ENCODE measurements at regions not wholly inside any gene's neighbourhood (a gene's known extent, or its start where the extent isn't known, plus 50 kb on each side); places are given as distances from the start of the nearest gene placed in this dataset.

DNA sequence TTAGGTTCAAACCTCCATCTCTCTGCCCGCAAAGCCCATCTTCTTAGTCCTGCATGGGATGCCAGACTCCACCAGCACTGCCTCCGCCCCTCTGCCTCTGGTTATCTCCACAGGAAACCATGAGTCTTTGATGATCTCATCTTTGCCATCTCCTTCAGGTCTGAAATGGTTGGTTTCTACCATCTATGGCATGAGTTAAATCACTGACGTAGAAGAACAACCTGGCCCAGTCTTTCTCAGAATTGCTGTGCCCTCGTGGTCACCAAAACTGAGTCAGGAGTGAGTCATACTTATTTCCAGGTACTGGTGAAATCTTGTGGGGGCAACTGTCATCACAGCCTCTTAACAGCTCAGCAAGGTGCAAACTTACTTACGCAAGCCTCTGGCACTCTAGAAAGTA, 468.7 kb upstream of the C16orf82 start:
- Histone ChIP-seq H3K4me1 (ENCODE audit: insufficient read depth, low read length, poor library complexity, severe bottlenecking) (no peaks in the 10 kb centered on the region), H2AFZ (ENCODE audit: low read length) (no peak overlapping the region), H3K9me2 (ENCODE audit: insufficient read depth, low read length) (no peaks in the 10 kb centered on the region), H3K4me3 (ENCODE audit: low read depth, low read length, poor library complexity, severe bottlenecking) (no peak overlapping the region), H3K79me2 (ENCODE audit: insufficient read depth, low read depth, low read length) (no peaks in the 10 kb centered on the region), H3K9me3 (ENCODE audit: low read length) (no peaks in the 10 kb centered on the region), H4K20me1 (ENCODE audit: insufficient read depth, low read length) (no peaks in the 10 kb centered on the region), H3K36me3 (ENCODE audit: insufficient read depth, low read length) (no peaks in the 10 kb centered on the region), H3K4me2 (ENCODE audit: low read length) (no peak overlapping the region), H3K27ac (ENCODE audit: low read depth, low read length, poor library complexity, severe bottlenecking) (no peak overlapping the region)
- no peak for TF ChIP-seq EZH2phosphoT487 (IDR thresholded peaks at IDR 0.05; ENCODE audit: borderline replicate concordance, low read depth, low read length)
- TF ChIP-seq, protein P1, sequence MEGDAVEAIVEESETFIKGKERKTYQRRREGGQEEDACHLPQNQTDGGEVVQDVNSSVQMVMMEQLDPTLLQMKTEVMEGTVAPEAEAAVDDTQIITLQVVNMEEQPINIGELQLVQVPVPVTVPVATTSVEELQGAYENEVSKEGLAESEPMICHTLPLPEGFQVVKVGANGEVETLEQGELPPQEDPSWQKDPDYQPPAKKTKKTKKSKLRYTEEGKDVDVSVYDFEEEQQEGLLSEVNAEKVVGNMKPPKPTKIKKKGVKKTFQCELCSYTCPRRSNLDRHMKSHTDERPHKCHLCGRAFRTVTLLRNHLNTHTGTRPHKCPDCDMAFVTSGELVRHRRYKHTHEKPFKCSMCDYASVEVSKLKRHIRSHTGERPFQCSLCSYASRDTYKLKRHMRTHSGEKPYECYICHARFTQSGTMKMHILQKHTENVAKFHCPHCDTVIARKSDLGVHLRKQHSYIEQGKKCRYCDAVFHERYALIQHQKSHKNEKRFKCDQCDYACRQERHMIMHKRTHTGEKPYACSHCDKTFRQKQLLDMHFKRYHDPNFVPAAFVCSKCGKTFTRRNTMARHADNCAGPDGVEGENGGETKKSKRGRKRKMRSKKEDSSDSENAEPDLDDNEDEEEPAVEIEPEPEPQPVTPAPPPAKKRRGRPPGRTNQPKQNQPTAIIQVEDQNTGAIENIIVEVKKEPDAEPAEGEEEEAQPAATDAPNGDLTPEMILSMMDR (conservative IDR thresholded peaks at IDR 0.05; ENCODE audit: low read length) = no peak
- ChIA-PET CTCF (ENCODE audit: unreplicated experiment) (no interaction called here), POLR2A (no interaction called here)
- intact Hi-C loops (cut with micrococcal nuclease; ENCODE audit: unreplicated experiment) = no loop called here
- DNase-seq (ENCODE audit: low spot score) = no peak
- no TSS peak for BruUV-seq (replicated peaks)

DNA sequence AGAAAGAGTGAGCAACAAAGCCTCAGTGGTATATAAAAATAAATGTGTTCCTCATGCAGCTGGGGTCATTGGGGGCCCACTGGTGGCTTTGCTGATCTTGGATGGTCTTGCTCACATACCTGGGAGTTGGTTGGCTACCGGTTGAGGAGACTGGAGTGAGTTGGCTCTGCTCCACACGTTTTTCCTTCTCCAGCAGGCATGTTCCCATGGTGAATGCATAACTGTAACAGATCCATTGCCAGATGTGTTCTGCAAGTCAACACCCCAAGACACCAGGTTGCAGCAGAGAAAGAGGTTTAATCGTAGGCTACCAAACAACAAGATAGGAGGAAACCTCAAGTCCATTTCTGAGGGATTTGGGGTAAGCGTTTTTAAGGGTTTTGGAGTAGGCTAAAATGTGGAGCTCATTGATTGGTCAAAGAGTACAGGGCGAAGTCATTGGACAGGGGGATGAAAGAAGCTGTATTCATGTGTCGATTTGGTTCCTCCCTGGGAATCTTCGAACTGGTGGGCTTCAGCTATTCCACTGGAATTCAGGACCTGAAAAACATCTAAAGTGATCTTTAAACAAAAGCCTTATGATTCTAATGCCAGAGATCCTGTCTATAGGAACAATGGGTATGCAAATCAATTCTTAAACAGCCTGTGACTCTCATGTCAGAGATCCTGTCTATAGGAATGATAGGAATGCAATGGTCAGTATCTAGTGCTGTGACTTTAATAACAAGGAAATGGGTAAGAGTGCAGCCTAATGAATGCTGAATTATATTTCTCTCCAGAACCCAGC, 467.5 kb upstream of the C16orf82 start:
- Histone ChIP-seq H3K79me2 (ENCODE audit: insufficient read depth, low read depth, low read length) (no peaks in the 10 kb centered on the region), H3K4me1 (ENCODE audit: insufficient read depth, low read length, poor library complexity, severe bottlenecking) (no peaks in the 10 kb centered on the region), H3K4me3 (ENCODE audit: low read depth, low read length, poor library complexity, severe bottlenecking) (no peak overlapping the region), H3K36me3 (ENCODE audit: insufficient read depth, low read length) (no peaks in the 10 kb centered on the region), H4K20me1 (ENCODE audit: insufficient read depth, low read length) (no peaks in the 10 kb centered on the region), H2AFZ (ENCODE audit: low read length) (no peak overlapping the region), H3K9me3 (ENCODE audit: low read length) (no peaks in the 10 kb centered on the region), H3K27ac (ENCODE audit: low read depth, low read length, poor library complexity, severe bottlenecking) (no peak overlapping the region), H3K4me2 (ENCODE audit: low read length) (no peak overlapping the region), H3K9me2 (ENCODE audit: insufficient read depth, low read length) (no peaks in the 10 kb centered on the region)
- BruUV-seq (replicated peaks) = no TSS peak
- TF ChIP-seq, protein P1 (conservative IDR thresholded peaks at IDR 0.05; ENCODE audit: low read length) = no peak
- TF ChIP-seq EZH2phosphoT487 (IDR thresholded peaks at IDR 0.05; ENCODE audit: borderline replicate concordance, low read depth, low read length) = no peak
- ChIA-PET POLR2A (no interaction called here), CTCF (ENCODE audit: unreplicated experiment) (no interaction called here)
- DNase-seq (ENCODE audit: low spot score) = no peak
- intact Hi-C loops (cut with micrococcal nuclease; ENCODE audit: unreplicated experiment) = no loop called here

GRCh38 chr16:26599785-26600104, 467.0 kb upstream of the C16orf82 start:
- DNase-seq (ENCODE audit: low spot score) = no peak
- H3K79me2 ChIP-seq (ENCODE audit: insufficient read depth, low read depth, low read length) = no peaks in the 10 kb centered on the region
- no peaks in the 10 kb centered on the region for H4K20me1 ChIP-seq (ENCODE audit: insufficient read depth, low read length)
- no TSS peak for BruUV-seq (replicated peaks)
- no peak overlapping the region for H2AFZ ChIP-seq (ENCODE audit: low read length)
- H3K9me3 ChIP-seq (ENCODE audit: low read length) = no peaks in the 10 kb centered on the region
- no peak overlapping the region for H3K4me3 ChIP-seq (ENCODE audit: low read depth, low read length, poor library complexity, severe bottlenecking)
- CTCF ChIA-PET (ENCODE audit: unreplicated experiment) = no interaction called here
- H3K27ac ChIP-seq (ENCODE audit: low read depth, low read length, poor library complexity, severe bottlenecking) = no peak overlapping the region
- H3K4me2 ChIP-seq (ENCODE audit: low read length) = no peak overlapping the region
- H3K36me3 ChIP-seq (ENCODE audit: insufficient read depth, low read length) = no peaks in the 10 kb centered on the region
- H3K9me2 ChIP-seq (ENCODE audit: insufficient read depth, low read length) = no peaks in the 10 kb centered on the region
- no peak for TF ChIP-seq EZH2phosphoT487 (IDR thresholded peaks at IDR 0.05; ENCODE audit: borderline replicate concordance, low read depth, low read length)
- TF ChIP-seq, protein P1 (conservative IDR thresholded peaks at IDR 0.05; ENCODE audit: low read length) = no peak
- no peaks in the 10 kb centered on the region for H3K4me1 ChIP-seq (ENCODE audit: insufficient read depth, low read length, poor library complexity, severe bottlenecking)
- intact Hi-C loops (cut with micrococcal nuclease; ENCODE audit: unreplicated experiment) = no loop called here
- POLR2A ChIA-PET = no interaction called here
